ENCODE measurements at regions not wholly inside any gene's neighbourhood (a gene's known extent, or its start where the extent isn't known, plus 50 kb on each side); places are given as distances from the start of the nearest gene placed in this dataset.

- Histone ChIP-seq H3K4me3 (ENCODE audit: low read depth, low read length) (no peak overlapping the region), H3K27ac (no peak overlapping the region), H3K36me3 (no peaks in the 10 kb centered on the region), H3K9me3 (ENCODE audit: severe bottlenecking) (no peaks in the 10 kb centered on the region), H3K27me3 (ENCODE audit: insufficient read depth, low read depth, severe bottlenecking) (no peaks in the 10 kb centered on the region)
- DNase-seq, result no peak
- TF ChIP-seq, protein P1, sequence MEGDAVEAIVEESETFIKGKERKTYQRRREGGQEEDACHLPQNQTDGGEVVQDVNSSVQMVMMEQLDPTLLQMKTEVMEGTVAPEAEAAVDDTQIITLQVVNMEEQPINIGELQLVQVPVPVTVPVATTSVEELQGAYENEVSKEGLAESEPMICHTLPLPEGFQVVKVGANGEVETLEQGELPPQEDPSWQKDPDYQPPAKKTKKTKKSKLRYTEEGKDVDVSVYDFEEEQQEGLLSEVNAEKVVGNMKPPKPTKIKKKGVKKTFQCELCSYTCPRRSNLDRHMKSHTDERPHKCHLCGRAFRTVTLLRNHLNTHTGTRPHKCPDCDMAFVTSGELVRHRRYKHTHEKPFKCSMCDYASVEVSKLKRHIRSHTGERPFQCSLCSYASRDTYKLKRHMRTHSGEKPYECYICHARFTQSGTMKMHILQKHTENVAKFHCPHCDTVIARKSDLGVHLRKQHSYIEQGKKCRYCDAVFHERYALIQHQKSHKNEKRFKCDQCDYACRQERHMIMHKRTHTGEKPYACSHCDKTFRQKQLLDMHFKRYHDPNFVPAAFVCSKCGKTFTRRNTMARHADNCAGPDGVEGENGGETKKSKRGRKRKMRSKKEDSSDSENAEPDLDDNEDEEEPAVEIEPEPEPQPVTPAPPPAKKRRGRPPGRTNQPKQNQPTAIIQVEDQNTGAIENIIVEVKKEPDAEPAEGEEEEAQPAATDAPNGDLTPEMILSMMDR (IDR thresholded peaks at IDR 0.05; ENCODE audit: low read depth, low read length), result no peak
These were observed 270.7 kb downstream of the TMEM167A start for GRCh38 chr5:82806513-82806912.

GRCh38 chr5:82804155-82804690 lies 273.0 kb downstream of the TMEM167A start:
- Histone ChIP-seq H3K4me3 (ENCODE audit: low read depth, low read length) (no peak overlapping the region), H3K27me3 (ENCODE audit: insufficient read depth, low read depth, severe bottlenecking) (no peaks in the 10 kb centered on the region), H3K9me3 (ENCODE audit: severe bottlenecking) (no peaks in the 10 kb centered on the region), H3K36me3 (no peaks in the 10 kb centered on the region), H3K27ac (no peak overlapping the region)
- TF ChIP-seq, protein P1 (IDR thresholded peaks at IDR 0.05; ENCODE audit: low read depth, low read length), result no peak
- no peak for DNase-seq

DNA sequence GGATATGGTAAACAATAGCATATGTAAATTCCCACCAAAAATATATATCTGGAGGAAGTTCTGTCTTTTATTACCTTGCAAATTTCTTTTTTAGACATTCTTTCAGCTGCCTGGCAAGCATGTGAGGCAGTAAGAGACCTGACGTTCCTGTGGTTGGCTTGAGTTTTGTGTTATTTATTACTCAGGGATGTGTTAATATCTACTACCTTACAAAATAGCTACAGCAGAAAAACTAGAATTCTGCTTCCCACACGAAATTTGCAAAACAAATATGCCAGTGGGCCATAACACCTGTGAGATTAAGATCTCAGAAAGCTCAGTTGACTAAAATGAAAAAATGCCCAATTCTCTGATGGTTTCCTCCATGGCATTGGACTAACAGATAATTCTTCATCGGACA lies 274.2 kb downstream of the TMEM167A start:
- H3K27me3 ChIP-seq (ENCODE audit: insufficient read depth, low read depth, severe bottlenecking), result no peaks in the 10 kb centered on the region
- TF ChIP-seq, protein P1 (IDR thresholded peaks at IDR 0.05; ENCODE audit: low read depth, low read length), result no peak
- H3K4me3 ChIP-seq (ENCODE audit: low read depth, low read length), result no peak overlapping the region
- H3K9me3 ChIP-seq (ENCODE audit: severe bottlenecking), result no peaks in the 10 kb centered on the region
- DNase-seq, result no peak
- no peak overlapping the region for H3K27ac ChIP-seq
- no peaks in the 10 kb centered on the region for H3K36me3 ChIP-seq

DNA sequence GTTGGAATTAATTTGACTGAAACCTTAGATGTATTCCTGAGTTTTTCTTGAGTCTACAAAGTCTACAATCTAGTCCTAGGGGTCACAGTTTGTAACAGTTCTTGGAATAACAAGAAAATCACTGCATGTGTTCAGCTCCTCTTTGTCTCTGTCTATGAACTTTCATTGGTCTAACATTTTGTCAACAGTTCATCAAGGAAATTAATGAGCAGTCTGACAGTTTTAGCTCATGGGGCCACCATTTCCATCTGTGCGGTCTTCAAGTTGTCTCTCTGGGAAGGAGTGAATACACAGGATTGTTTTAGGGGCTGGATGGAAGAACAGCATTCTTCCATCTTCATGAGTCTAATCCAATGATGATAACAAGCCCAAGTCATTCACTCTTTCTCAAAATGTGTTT lies 276.4 kb downstream of the TMEM167A start:
- DNase-seq, result no peak
- H3K36me3 ChIP-seq, result no peaks in the 10 kb centered on the region
- no peak overlapping the region for H3K4me3 ChIP-seq (ENCODE audit: low read depth, low read length)
- TF ChIP-seq, protein P1 (IDR thresholded peaks at IDR 0.05; ENCODE audit: low read depth, low read length), result no peak
- no peak overlapping the region for H3K27ac ChIP-seq
- H3K27me3 ChIP-seq (ENCODE audit: insufficient read depth, low read depth, severe bottlenecking), result no peaks in the 10 kb centered on the region
- no peaks in the 10 kb centered on the region for H3K9me3 ChIP-seq (ENCODE audit: severe bottlenecking)

DNA sequence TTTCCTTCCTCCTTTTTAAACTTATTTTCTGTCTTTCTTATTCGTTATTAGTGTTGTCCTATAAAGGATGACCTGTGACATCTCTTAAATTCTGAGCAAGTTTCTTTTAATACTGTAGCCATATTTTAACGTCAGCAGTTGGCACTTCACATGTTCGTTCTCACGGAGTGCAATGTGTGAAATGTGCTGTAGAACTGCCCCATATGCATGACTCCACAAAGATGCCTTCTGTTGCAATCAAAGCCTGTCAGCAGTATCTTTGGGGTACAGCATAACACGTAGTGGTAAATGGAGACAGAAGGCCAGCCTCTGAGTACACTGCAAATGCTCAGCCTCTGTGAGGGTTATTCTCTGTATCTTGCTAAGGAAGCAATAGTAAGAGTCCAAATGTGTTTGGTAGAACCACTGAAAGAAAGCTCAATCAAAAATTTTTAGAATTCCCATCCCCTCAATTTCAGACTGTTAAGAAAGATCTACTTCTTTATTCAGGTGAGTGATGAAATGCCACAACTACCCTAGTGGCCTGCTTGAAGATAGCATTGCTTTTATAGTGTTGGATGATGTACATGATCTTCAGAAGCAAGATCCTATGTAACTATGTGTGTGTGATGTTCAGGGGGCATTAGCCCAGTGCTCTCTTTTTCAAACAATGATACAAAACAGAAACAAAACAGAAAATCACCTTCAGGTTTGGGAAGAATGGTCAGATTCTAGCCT lies 277.7 kb downstream of the TMEM167A start:
- no peak overlapping the region for H3K27ac ChIP-seq
- no peak for DNase-seq
- TF ChIP-seq, protein P1 (IDR thresholded peaks at IDR 0.05; ENCODE audit: low read depth, low read length), result no peak
- H3K27me3 ChIP-seq (ENCODE audit: insufficient read depth, low read depth, severe bottlenecking), result no peaks in the 10 kb centered on the region
- no peaks in the 10 kb centered on the region for H3K36me3 ChIP-seq
- no peak overlapping the region for H3K4me3 ChIP-seq (ENCODE audit: low read depth, low read length)
- H3K9me3 ChIP-seq (ENCODE audit: severe bottlenecking), result no peaks in the 10 kb centered on the region

GRCh38 chr5:82798676-82799075 lies 278.5 kb downstream of the TMEM167A start:
- DNase-seq, result no peak
- no peaks in the 10 kb centered on the region for H3K27me3 ChIP-seq (ENCODE audit: insufficient read depth, low read depth, severe bottlenecking)
- no peak overlapping the region for H3K27ac ChIP-seq
- H3K4me3 ChIP-seq (ENCODE audit: low read depth, low read length), result no peak overlapping the region
- TF ChIP-seq, protein P1 (IDR thresholded peaks at IDR 0.05; ENCODE audit: low read depth, low read length), result no peak
- H3K36me3 ChIP-seq, result no peaks in the 10 kb centered on the region
- no peaks in the 10 kb centered on the region for H3K9me3 ChIP-seq (ENCODE audit: severe bottlenecking)

Measured in WERI-Rb-1 (cell line).